ENCODE measurements at regions not wholly inside any gene's neighbourhood (a gene's known extent, or its start where the extent isn't known, plus 50 kb on each side); places are given as distances from the start of the nearest gene placed in this dataset.

- TF ChIP-seq ZFP41 (tag by site-specific recombination; IDR thresholded peaks at IDR 0.05; ENCODE audit: borderline replicate concordance), result no peak
- TF ChIP-seq REST (tag by site-specific recombination; IDR thresholded peaks at IDR 0.05), result no peak
- no peak for TF ChIP-seq CTCF (tag by site-specific recombination; IDR thresholded peaks at IDR 0.05)
- TF ChIP-seq ZNF391 (tag by site-specific recombination; IDR thresholded peaks at IDR 0.05; ENCODE audit: borderline replicate concordance, low read depth), result no peak
- no peak for TF ChIP-seq ZNF621 (tag by site-specific recombination; IDR thresholded peaks at IDR 0.05)
- TF ChIP-seq ZNF2 (tag by site-specific recombination; IDR thresholded peaks at IDR 0.05), result no peak
- TF ChIP-seq SP3 (tag by site-specific recombination; IDR thresholded peaks at IDR 0.05), result no peak
- TF ChIP-seq ZNF341 (tag by site-specific recombination; IDR thresholded peaks at IDR 0.05; ENCODE audit: low read depth), result no peak
- TF ChIP-seq ZNF707 (tag by site-specific recombination; IDR thresholded peaks at IDR 0.05), result no peak
- no peak for TF ChIP-seq PRDM1 (tag by site-specific recombination; IDR thresholded peaks at IDR 0.05)
Observed at GRCh38 chr14:95606266-95606665, 71.4 kb downstream of the GLRX5 start.

All from HEK293 (cell line).